Loucy (cell line): ENCODE measurements at regions not wholly inside any gene's neighbourhood (a gene's known extent, or its start where the extent isn't known, plus 50 kb on each side); places are given as distances from the start of the nearest gene placed in this dataset.

Experiments used
- CTCF ChIP-seq: fragments of 200-600 bp; sonication (generic); conservative IDR thresholded peaks from 2 replicates; pipeline ENCODE4 v1.5.1; 2014; ENCODE audit warnings: mild to moderate bottlenecking, antibody characterized with exemption, low read length
- EZH2phosphoT487 ChIP-seq: fragments of 200-600 bp; IDR thresholded peaks from 2 replicates; pipeline ENCODE4 v1.6.1; 2018; ENCODE audit warnings: antibody characterized with exemption, mild to moderate bottlenecking, moderate library complexity, borderline replicate concordance

- TF ChIP-seq CTCF, result no peak
- no peak for TF ChIP-seq EZH2phosphoT487
Observed at GRCh38 chr6:84929212-84929611, 164.8 kb upstream of the TBX18 start.
